ENCODE measurements at regions not wholly inside any gene's neighbourhood (a gene's known extent, or its start where the extent isn't known, plus 50 kb on each side); places are given as distances from the start of the nearest gene placed in this dataset.

DNA sequence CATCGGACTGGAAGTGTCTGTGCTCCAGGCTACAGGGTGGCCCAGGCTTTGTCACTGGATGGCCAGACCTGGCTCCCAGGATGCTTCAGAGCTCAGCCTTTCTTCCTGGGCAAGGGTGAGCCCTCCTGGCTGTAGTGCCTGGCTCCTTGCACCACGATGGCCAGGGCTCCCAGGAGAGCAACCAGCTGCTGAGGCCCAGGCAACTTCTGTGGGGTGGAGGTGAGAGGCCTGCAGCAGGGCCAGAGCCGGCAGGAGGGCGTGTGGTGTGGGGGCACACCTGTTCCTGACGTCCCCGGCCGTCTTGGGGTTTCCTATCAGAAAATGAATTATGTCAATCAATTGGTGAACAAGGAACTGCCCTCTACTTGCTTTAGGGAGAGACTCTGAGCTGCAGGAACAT, 82.1 kb downstream of the DHCR7 start:
- no peak for DNase-seq (ENCODE audit: low read depth)
- TF ChIP-seq MYC (IDR thresholded peaks at IDR 0.05; ENCODE audit: low read depth, low read length) (no peak), POLR2A (IDR thresholded peaks at IDR 0.05; ENCODE audit: extremely low read depth, insufficient read length) (no peak)
- TF ChIP-seq, protein P1, sequence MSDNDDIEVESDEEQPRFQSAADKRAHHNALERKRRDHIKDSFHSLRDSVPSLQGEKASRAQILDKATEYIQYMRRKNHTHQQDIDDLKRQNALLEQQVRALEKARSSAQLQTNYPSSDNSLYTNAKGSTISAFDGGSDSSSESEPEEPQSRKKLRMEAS (IDR thresholded peaks at IDR 0.05; ENCODE audit: low read depth, low read length) = no peak
- TF ChIP-seq, protein P2, sequence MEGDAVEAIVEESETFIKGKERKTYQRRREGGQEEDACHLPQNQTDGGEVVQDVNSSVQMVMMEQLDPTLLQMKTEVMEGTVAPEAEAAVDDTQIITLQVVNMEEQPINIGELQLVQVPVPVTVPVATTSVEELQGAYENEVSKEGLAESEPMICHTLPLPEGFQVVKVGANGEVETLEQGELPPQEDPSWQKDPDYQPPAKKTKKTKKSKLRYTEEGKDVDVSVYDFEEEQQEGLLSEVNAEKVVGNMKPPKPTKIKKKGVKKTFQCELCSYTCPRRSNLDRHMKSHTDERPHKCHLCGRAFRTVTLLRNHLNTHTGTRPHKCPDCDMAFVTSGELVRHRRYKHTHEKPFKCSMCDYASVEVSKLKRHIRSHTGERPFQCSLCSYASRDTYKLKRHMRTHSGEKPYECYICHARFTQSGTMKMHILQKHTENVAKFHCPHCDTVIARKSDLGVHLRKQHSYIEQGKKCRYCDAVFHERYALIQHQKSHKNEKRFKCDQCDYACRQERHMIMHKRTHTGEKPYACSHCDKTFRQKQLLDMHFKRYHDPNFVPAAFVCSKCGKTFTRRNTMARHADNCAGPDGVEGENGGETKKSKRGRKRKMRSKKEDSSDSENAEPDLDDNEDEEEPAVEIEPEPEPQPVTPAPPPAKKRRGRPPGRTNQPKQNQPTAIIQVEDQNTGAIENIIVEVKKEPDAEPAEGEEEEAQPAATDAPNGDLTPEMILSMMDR (IDR thresholded peaks at IDR 0.05; ENCODE audit: low read depth, low read length) = no peak
- H3K4me3 ChIP-seq (ENCODE audit: low read depth, low read length) = no peak overlapping the region

DNA sequence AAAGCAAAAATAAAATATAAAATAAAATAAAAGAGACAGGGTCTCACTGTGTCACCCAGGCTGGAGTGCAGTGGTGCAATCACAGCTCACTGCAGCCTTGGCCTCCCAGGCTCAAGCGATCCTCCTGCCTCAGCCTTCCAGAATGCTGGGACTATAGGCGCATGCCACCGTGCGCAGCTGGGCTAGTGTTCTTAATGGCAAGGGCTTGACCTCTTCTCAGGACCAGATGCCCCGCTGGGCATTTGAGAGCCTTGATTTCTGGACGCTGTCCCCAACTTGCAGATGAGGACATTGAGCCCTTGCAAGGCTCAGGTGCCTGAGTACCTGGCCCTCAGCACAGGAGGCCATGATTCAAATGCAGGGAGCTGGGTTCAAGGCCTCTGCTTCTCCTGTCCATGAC, 82.6 kb downstream of the DHCR7 start:
- no peak for DNase-seq (ENCODE audit: low read depth)
- no peak overlapping the region for H3K4me3 ChIP-seq (ENCODE audit: low read depth, low read length)
- TF ChIP-seq, protein P1 (IDR thresholded peaks at IDR 0.05; ENCODE audit: low read depth, low read length) = no peak
- TF ChIP-seq, protein P2 (IDR thresholded peaks at IDR 0.05; ENCODE audit: low read depth, low read length) = no peak
- no peak for TF ChIP-seq MYC (IDR thresholded peaks at IDR 0.05; ENCODE audit: low read depth, low read length)
- TF ChIP-seq POLR2A (IDR thresholded peaks at IDR 0.05; ENCODE audit: extremely low read depth, insufficient read length) = no peak

DNA sequence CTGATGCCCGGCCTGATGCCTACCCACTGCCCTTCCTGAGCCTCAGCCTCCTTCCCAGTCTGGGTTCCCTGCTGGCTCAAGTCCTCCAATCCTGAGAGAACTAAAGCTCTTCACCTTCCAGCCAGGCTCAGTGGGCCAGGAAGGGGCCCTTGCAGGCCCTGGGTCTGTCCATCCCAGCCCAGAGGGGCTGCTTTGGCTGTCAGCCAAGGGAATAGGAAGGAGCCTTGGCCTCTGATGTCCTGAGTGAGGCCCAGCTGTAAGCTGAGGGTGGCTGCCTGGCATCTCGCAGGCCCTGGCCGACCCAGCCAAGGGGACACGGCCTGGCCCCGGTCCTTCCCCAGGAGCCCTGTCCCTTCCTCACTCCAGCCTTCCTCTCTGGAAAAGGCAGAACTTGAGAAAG, 83.4 kb downstream of the DHCR7 start:
- H3K4me3 ChIP-seq (ENCODE audit: low read depth, low read length) = no peak overlapping the region
- TF ChIP-seq, protein P2 (IDR thresholded peaks at IDR 0.05; ENCODE audit: low read depth, low read length) = no peak
- TF ChIP-seq MYC (IDR thresholded peaks at IDR 0.05; ENCODE audit: low read depth, low read length) (no peak), POLR2A (IDR thresholded peaks at IDR 0.05; ENCODE audit: extremely low read depth, insufficient read length) (no peak)
- TF ChIP-seq, protein P1 (IDR thresholded peaks at IDR 0.05; ENCODE audit: low read depth, low read length) = no peak

DNA sequence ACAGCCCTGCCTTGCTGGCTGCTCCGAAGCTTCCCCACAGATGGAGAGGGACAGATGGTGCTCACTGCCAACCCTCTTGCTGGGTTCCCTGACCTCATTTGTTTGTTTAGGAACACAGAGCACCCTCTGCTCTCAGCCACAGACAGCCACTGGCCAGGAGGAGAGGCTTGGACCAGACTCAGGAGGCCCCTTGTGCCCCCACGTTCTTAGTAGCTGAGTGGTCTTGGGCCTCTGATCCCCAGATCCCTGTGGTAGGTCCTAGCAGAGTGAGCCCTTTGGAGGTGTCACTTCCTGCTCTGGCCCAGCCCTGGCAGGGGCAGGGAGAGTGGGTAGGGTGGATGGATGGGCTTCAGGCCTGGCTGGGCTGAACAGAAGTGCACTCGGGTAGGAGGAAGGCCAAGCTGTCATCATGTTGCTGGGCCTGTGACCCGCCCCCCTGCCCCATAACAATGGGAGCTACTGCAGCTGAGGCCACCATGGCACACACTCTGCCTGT, 84.0 kb downstream of the DHCR7 start:
- no peak overlapping the region for H3K4me3 ChIP-seq (ENCODE audit: low read depth, low read length)
- TF ChIP-seq, protein P2 (IDR thresholded peaks at IDR 0.05; ENCODE audit: low read depth, low read length) = no peak
- TF ChIP-seq POLR2A (IDR thresholded peaks at IDR 0.05; ENCODE audit: extremely low read depth, insufficient read length) = no peak
- TF ChIP-seq, protein P1 (IDR thresholded peaks at IDR 0.05; ENCODE audit: low read depth, low read length) = no peak
- TF ChIP-seq MYC (IDR thresholded peaks at IDR 0.05; ENCODE audit: low read depth, low read length) = no peak
- DNase-seq (ENCODE audit: low read depth) = no peak

More for the DNA sequence above, 83.4 kb downstream of the DHCR7 start:
- no peak for DNase-seq (ENCODE audit: low read depth)

DNA sequence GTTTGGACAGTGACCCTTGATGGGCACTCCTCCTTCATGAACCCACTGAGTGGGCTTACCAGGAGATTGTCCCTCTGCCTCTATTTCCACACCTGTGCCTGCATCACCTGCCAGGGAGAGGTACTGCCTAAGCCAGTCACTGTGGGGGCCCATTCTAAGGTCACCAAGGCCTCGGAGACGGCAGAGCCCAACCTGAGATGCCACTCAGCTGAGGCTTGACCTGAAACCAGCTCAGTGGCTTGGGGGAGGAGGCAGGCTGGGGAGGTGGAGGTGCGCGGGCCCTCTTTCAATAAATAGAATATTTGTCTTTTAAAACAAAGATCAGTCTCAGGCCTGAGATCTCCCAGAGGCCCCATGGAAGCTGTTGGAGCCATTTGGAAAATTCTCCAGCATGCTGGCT, 84.5 kb downstream of the DHCR7 start:
- no peak overlapping the region for H3K4me3 ChIP-seq (ENCODE audit: low read depth, low read length)
- DNase-seq (ENCODE audit: low read depth) = no peak
- TF ChIP-seq, protein P2 (IDR thresholded peaks at IDR 0.05; ENCODE audit: low read depth, low read length) = no peak
- TF ChIP-seq, protein P1 (IDR thresholded peaks at IDR 0.05; ENCODE audit: low read depth, low read length) = no peak
- TF ChIP-seq MYC (IDR thresholded peaks at IDR 0.05; ENCODE audit: low read depth, low read length) = no peak

Measured in NB4 (cell line).